Loucy (cell line): ENCODE measurements at regions not wholly inside any gene's neighbourhood (a gene's known extent, or its start where the extent isn't known, plus 50 kb on each side); places are given as distances from the start of the nearest gene placed in this dataset.

Experiments
- H2AFZ ChIP-seq: fragments of 200-600 bp; sonication (generic); 2 replicates; pipeline ENCODE4 v1.6.0; 2016; ENCODE audit warnings: antibody characterized with exemption, mild to moderate bottlenecking, low read length, moderate library complexity
- H3F3A ChIP-seq: fragments of 200-600 bp; 2 replicates; pipeline ENCODE4 v1.6.0; 2016; ENCODE audit warnings: antibody characterized with exemption, low read depth, mild to moderate bottlenecking
- H3K27me3 ChIP-seq: fragments of 200-600 bp; sonication (generic); 2 replicates; pipeline ENCODE4 v1.6.1; 2014; ENCODE audit warnings: low read length, mild to moderate bottlenecking; ENCODE audit not compliant: insufficient read depth, poor library complexity, severe bottlenecking
- H3K36me3 ChIP-seq: fragments of 200-600 bp; sonication (generic); 2 replicates; pipeline ENCODE4 v1.6.1; 2016; ENCODE audit warnings: low read length; ENCODE audit not compliant: insufficient read depth
- H3K4me1 ChIP-seq: fragments of 200-600 bp; sonication (generic); 2 replicates; pipeline ENCODE4 v1.5.1; 2014; ENCODE audit warnings: low read length, mild to moderate bottlenecking; ENCODE audit not compliant: insufficient read depth, poor library complexity, severe bottlenecking
- H3K4me2 ChIP-seq: fragments of 200-600 bp; sonication (generic); 2 replicates; pipeline ENCODE4 v1.6.0; 2014; ENCODE audit warnings: antibody characterized with exemption, low read length, low read depth, mild to moderate bottlenecking; ENCODE audit not compliant: poor library complexity, severe bottlenecking
- H3K4me3 ChIP-seq: fragments of 200-600 bp; sonication (generic); 2 replicates; pipeline ENCODE4 v1.5.1; 2014; ENCODE audit warnings: low read length, mild to moderate bottlenecking, mixed read lengths; ENCODE audit not compliant: poor library complexity, severe bottlenecking
- H3K79me2 ChIP-seq: fragments of 200-600 bp; sonication (generic); 2 replicates; pipeline ENCODE4 v1.6.1; 2014; ENCODE audit warnings: low read length; ENCODE audit not compliant: insufficient read depth
- H3K9ac ChIP-seq: fragments of 200-600 bp; sonication (generic); 2 replicates; pipeline ENCODE4 v1.6.0; 2014; ENCODE audit warnings: mild to moderate bottlenecking, low read depth, low read length, moderate library complexity; ENCODE audit not compliant: poor library complexity, severe bottlenecking
- H3K9me2 ChIP-seq: fragments of 200-600 bp; sonication (generic); replicated peaks from 2 replicates; pipeline ENCODE4 v1.6.1; 2016; ENCODE audit warnings: low read depth, low read length, mixed read lengths
- H3K9me3 ChIP-seq: fragments of 200-600 bp; sonication (generic); 2 replicates; pipeline ENCODE4 v1.6.1; 2014; ENCODE audit warnings: mild to moderate bottlenecking, antibody characterized with exemption, low read length, low read depth; ENCODE audit not compliant: insufficient read depth
- H4K20me1 ChIP-seq: fragments of 200-600 bp; sonication (generic); 2 replicates; pipeline ENCODE4 v1.6.0; 2014; ENCODE audit warnings: antibody characterized with exemption, low read length, mild to moderate bottlenecking; ENCODE audit not compliant: insufficient read depth, poor library complexity, severe bottlenecking
- CTCF ChIP-seq: fragments of 200-600 bp; sonication (generic); conservative IDR thresholded peaks from 2 replicates; pipeline ENCODE4 v1.5.1; 2014; ENCODE audit warnings: mild to moderate bottlenecking, antibody characterized with exemption, low read length
- EZH2phosphoT487 ChIP-seq: fragments of 200-600 bp; IDR thresholded peaks from 2 replicates; pipeline ENCODE4 v1.6.1; 2018; ENCODE audit warnings: antibody characterized with exemption, mild to moderate bottlenecking, moderate library complexity, borderline replicate concordance

- Histone ChIP-seq H3K9me2 (no peaks in the 10 kb centered on the region), H3F3A (no peaks in the 10 kb centered on the region), H3K27me3 (no peaks in the 10 kb centered on the region), H3K9me3 (peaks cover 4% of the 10 kb centered on the region; the same call in 1 of the 2 replicates), H3K4me2 (no peak overlapping the region), H3K36me3 (no peaks in the 10 kb centered on the region), H3K79me2 (no peaks in the 10 kb centered on the region), H3K9ac (no peak overlapping the region), H3K4me1 (no peaks in the 10 kb centered on the region), H3K4me3 (no peak overlapping the region), H2AFZ (no peak overlapping the region), H4K20me1 (no peaks in the 10 kb centered on the region)
- TF ChIP-seq CTCF, result no peak
- TF ChIP-seq EZH2phosphoT487, result no peak
These were observed 505.4 kb upstream of the MYT1L start for GRCh38 chr2:2836343-2837070.

GRCh38 chr2:2834516-2835254, 503.6 kb upstream of the MYT1L start:
- H3K4me1 ChIP-seq, result no peaks in the 10 kb centered on the region
- H3K9ac ChIP-seq, result no peak overlapping the region
- no peak for TF ChIP-seq CTCF
- no peak for TF ChIP-seq EZH2phosphoT487
- H3K4me2 ChIP-seq, result no peak overlapping the region
- no peaks in the 10 kb centered on the region for H3K36me3 ChIP-seq
- peaks cover 4% of the 10 kb centered on the region; the same call in 1 of the 2 replicates for H3K9me3 ChIP-seq
- H3K27me3 ChIP-seq, result no peaks in the 10 kb centered on the region
- no peaks in the 10 kb centered on the region for H3F3A ChIP-seq
- no peaks in the 10 kb centered on the region for H3K9me2 ChIP-seq
- no peak overlapping the region for H3K4me3 ChIP-seq
- no peak overlapping the region for H2AFZ ChIP-seq
- no peaks in the 10 kb centered on the region for H4K20me1 ChIP-seq
- no peaks in the 10 kb centered on the region for H3K79me2 ChIP-seq

- no peaks in the 10 kb centered on the region for H3K27me3 ChIP-seq
- H3K4me2 ChIP-seq, result no peak overlapping the region
- no peaks in the 10 kb centered on the region for H3K79me2 ChIP-seq
- H3K36me3 ChIP-seq, result no peaks in the 10 kb centered on the region
- no peak overlapping the region for H3K4me3 ChIP-seq
- H2AFZ ChIP-seq, result no peak overlapping the region
- TF ChIP-seq CTCF, result no peak
- no peak for TF ChIP-seq EZH2phosphoT487
- H3K9me2 ChIP-seq, result no peaks in the 10 kb centered on the region
- H3K9ac ChIP-seq, result no peak overlapping the region
- H4K20me1 ChIP-seq, result no peaks in the 10 kb centered on the region
- no peaks in the 10 kb centered on the region for H3K4me1 ChIP-seq
- peaks cover 4% of the 10 kb centered on the region; the same call in 1 of the 2 replicates for H3K9me3 ChIP-seq
- no peaks in the 10 kb centered on the region for H3F3A ChIP-seq
These were observed 503.0 kb upstream of the MYT1L start for GRCh38 chr2:2834105-2834504.
